H1 (cell line): ENCODE measurements at regions not wholly inside any gene's neighbourhood (a gene's known extent, or its start where the extent isn't known, plus 50 kb on each side); places are given as distances from the start of the nearest gene placed in this dataset.

Experiments used
- CTCF ChIA-PET: fragments of 300-600 bp; sonication (Branson Sonifier 250); formaldehyde crosslinking; loops from one replicate; lab custom pipeline; 2021; ENCODE audit not compliant: partially characterized antibody; lab: Charles Lee
- POLR2A ChIA-PET: fragments of 300-600 bp; sonication (Branson Sonifier 250); formaldehyde crosslinking; loops from one replicate; lab custom pipeline; 2021; ENCODE audit warnings: inconsistent platforms; ENCODE audit not compliant: partially characterized antibody; lab: Charles Lee
- DNase-seq, 2 experiments: peaks; one replicate each; pipeline versions ENCODE4 v3.0.0 to v3.0.0-alpha.2; 2010 to 2022; ENCODE audit warnings: low spot score in 2 of 2, low read depth in 1 of 2, mixed read lengths in 1 of 2
- FAIRE-seq: peaks from 2 replicates; lab custom pipeline; 2011; peaks lifted over from hg19 to GRCh38; lab: Jason Lieb, UNC
- H2AFZ ChIP-seq: 2 replicates; pipeline ENCODE4 v1.8.1; 2012; ENCODE audit warnings: low read length, inconsistent platforms
- H2AK5ac ChIP-seq: 2 replicates; pipeline ENCODE4 v1.6.1; 2013; ENCODE audit warnings: low read depth, low read length
- H2BK120ac ChIP-seq: replicated peaks from 2 replicates; pipeline ENCODE3; 2013; ENCODE audit warnings: low read depth, low read length, inconsistent platforms
- H2BK12ac ChIP-seq: 2 replicates; pipeline ENCODE4 v1.6.1; 2013; ENCODE audit warnings: low read depth, low read length
- H2BK15ac ChIP-seq: 2 replicates; pipeline ENCODE4 v1.6.1; 2013; ENCODE audit warnings: low read length
- H2BK20ac ChIP-seq: 2 replicates; pipeline ENCODE4 v1.6.1; 2013; ENCODE audit warnings: low read length
- H2BK5ac ChIP-seq: 2 replicates; pipeline ENCODE4 v1.6.1; 2013; ENCODE audit warnings: low read depth, low read length
- H3K14ac ChIP-seq: 2 replicates; pipeline ENCODE4 v1.6.1; 2013; ENCODE audit warnings: inconsistent platforms; ENCODE audit not compliant: insufficient read length
- H3K18ac ChIP-seq: 2 replicates; pipeline ENCODE4 v1.6.1; 2013; ENCODE audit warnings: low read length; ENCODE audit errors: extremely low read depth
- H3K23ac ChIP-seq: 2 replicates; pipeline ENCODE4 v1.6.1; 2013; ENCODE audit warnings: inconsistent platforms; ENCODE audit not compliant: insufficient read length
- H3K23me2 ChIP-seq: 2 replicates; pipeline ENCODE4 v1.6.1; 2013; ENCODE audit warnings: low read depth, low read length
- H3K27ac ChIP-seq: 2 replicates; pipeline ENCODE4 v1.6.1; 2011; ENCODE audit warnings: low read depth, low read length, inconsistent platforms
- H3K27me3 ChIP-seq, 4 experiments: replicated peaks in 1 of 4; 1 replicate in 1 of 4; 2 replicates in 3 of 4; pipeline versions ENCODE4 v1.6.1 to v1.8.1; 2011 to 2013; ENCODE audit warnings: low read length in 3 of 4, mild to moderate bottlenecking in 3 of 4, inconsistent platforms in 2 of 4, mixed read lengths in 2 of 4, moderate library complexity in 1 of 4; ENCODE audit not compliant: control insufficient read depth in 3 of 4, insufficient read depth in 3 of 4; ENCODE audit errors: extremely low read depth in 1 of 4
- H3K36me3 ChIP-seq, 4 experiments: 2 replicates each; pipeline versions ENCODE4 v1.6.1 to v1.8.1; 2011 to 2013; ENCODE audit warnings: mild to moderate bottlenecking in 4 of 4, low read length in 3 of 4, moderate library complexity in 2 of 4, control low read depth in 1 of 4, inconsistent platforms in 1 of 4; ENCODE audit not compliant: insufficient read depth in 4 of 4, control insufficient read depth in 2 of 4
- H3K4ac ChIP-seq: replicated peaks from 2 replicates; pipeline ENCODE3; 2013; ENCODE audit warnings: low read length, low read depth, mixed read lengths, inconsistent platforms; ENCODE audit not compliant: insufficient read length
- H3K4me1 ChIP-seq, 4 experiments: replicated peaks in 1 of 4; 1 replicate in 1 of 4; 2 replicates in 3 of 4; pipeline versions ENCODE4 v1.6.1 to v1.8.1; 2011 to 2013; ENCODE audit warnings: low read length in 3 of 4, inconsistent platforms in 2 of 4, mixed read lengths in 1 of 4; ENCODE audit not compliant: insufficient read depth in 4 of 4, control insufficient read depth in 3 of 4
- H3K4me2 ChIP-seq, 2 experiments: 2 replicates each; pipeline versions ENCODE4 v1.6.1 to v1.8.1; 2011 to 2013; ENCODE audit warnings: low read depth in 2 of 2, low read length in 2 of 2, control low read depth in 1 of 2, inconsistent platforms in 1 of 2, mild to moderate bottlenecking in 1 of 2; ENCODE audit not compliant: insufficient read depth in 1 of 2
- H3K4me3 ChIP-seq, 4 experiments: fragments of 200-600, 300-600 bp in 1 of 4; sonication (generic), shearing (Covaris generic), sonication (Bioruptor Twin) in 1 of 4; 2 replicates each; pipeline versions ENCODE4 v1.5.1 to v1.8.1; 2011 to 2016; ENCODE audit warnings: low read length in 4 of 4, low read depth in 3 of 4, control low read depth in 2 of 4, inconsistent platforms in 2 of 4, mild to moderate bottlenecking in 2 of 4, mixed read lengths in 1 of 4, moderate library complexity in 1 of 4; ENCODE audit not compliant: insufficient read depth in 2 of 4; ENCODE audit errors: extremely low read depth in 1 of 4
- H3K56ac ChIP-seq: replicated peaks from 2 replicates; pipeline ENCODE3; 2013; ENCODE audit warnings: low read depth, mild to moderate bottlenecking, mixed read lengths, low read length, inconsistent platforms; ENCODE audit not compliant: insufficient read length
- H3K79me1 ChIP-seq: 2 replicates; pipeline ENCODE4 v1.6.1; 2013; ENCODE audit warnings: low read depth, low read length, control low read depth
- H3K79me2 ChIP-seq, 2 experiments: 2 replicates each; pipeline versions ENCODE4 v1.6.1 to v1.8.1; 2012 to 2013; ENCODE audit warnings: low read length in 2 of 2, mild to moderate bottlenecking in 2 of 2, inconsistent platforms in 1 of 2; ENCODE audit not compliant: insufficient read depth in 2 of 2, control insufficient read depth in 1 of 2
- H3K9ac ChIP-seq, 4 experiments: replicated peaks in 1 of 4; 1 replicate in 1 of 4; 2 replicates in 3 of 4; pipeline versions ENCODE4 v1.6.1 to v1.8.1; 2011 to 2013; ENCODE audit warnings: low read depth in 3 of 4, low read length in 3 of 4, control low read depth in 2 of 4, mild to moderate bottlenecking in 2 of 4, moderate library complexity in 2 of 4, inconsistent platforms in 1 of 4; ENCODE audit errors: extremely low read depth in 1 of 4
- H3K9me3 ChIP-seq, 2 experiments: 2 replicates each; pipeline versions ENCODE4 v1.6.1 to v1.8.1; 2012 to 2013; ENCODE audit warnings: mild to moderate bottlenecking in 2 of 2, moderate library complexity in 2 of 2, control low read depth in 1 of 2, inconsistent platforms in 1 of 2, low read depth in 1 of 2, low read length in 1 of 2, mixed read lengths in 1 of 2; ENCODE audit not compliant: insufficient read depth in 2 of 2
- H4K20me1 ChIP-seq, 2 experiments: replicated peaks in 1 of 2; 2 replicates each; pipeline versions ENCODE3 to v1.8.1; 2011 to 2013; ENCODE audit warnings: inconsistent platforms in 2 of 2, low read length in 2 of 2, mild to moderate bottlenecking in 1 of 2; ENCODE audit not compliant: insufficient read depth in 2 of 2, control insufficient read depth in 1 of 2
- H4K5ac ChIP-seq: 2 replicates; pipeline ENCODE4 v1.6.1; 2013; ENCODE audit warnings: low read length, low read depth, mixed read lengths, inconsistent platforms; ENCODE audit not compliant: insufficient read length
- H4K8ac ChIP-seq: 2 replicates; pipeline ENCODE4 v1.8.0; 2013; ENCODE audit warnings: mild to moderate bottlenecking, moderate library complexity, low read length, inconsistent platforms; ENCODE audit not compliant: insufficient read depth; ENCODE audit errors: extremely low read depth
- H4K91ac ChIP-seq: replicated peaks from 2 replicates; pipeline ENCODE3; 2013; ENCODE audit warnings: low read length, mixed read lengths, inconsistent platforms; ENCODE audit not compliant: insufficient read length
- ATF2 ChIP-seq: IDR thresholded peaks from 2 replicates; pipeline ENCODE4 v1.6.1; 2012; ENCODE audit warnings: low read length, inconsistent platforms
- CREB1 ChIP-seq: IDR thresholded peaks from 2 replicates; pipeline ENCODE4 v1.6.1; 2012; ENCODE audit warnings: inconsistent platforms
- EGR1 ChIP-seq: IDR thresholded peaks from 2 replicates; pipeline ENCODE4 v1.6.1; 2011; ENCODE audit warnings: low read depth, low read length, borderline replicate concordance
- FOSL1 ChIP-seq: IDR thresholded peaks from 2 replicates; pipeline ENCODE4 v1.6.1; 2011; ENCODE audit warnings: mild to moderate bottlenecking, low read depth, low read length, moderate library complexity; ENCODE audit not compliant: insufficient read depth
- HDAC6 ChIP-seq: IDR thresholded peaks from one replicate; pipeline ENCODE4 v1.7.1; 2012; ENCODE audit warnings: low read depth, mild to moderate bottlenecking, inconsistent platforms, low read length, moderate library complexity
- KDM5A ChIP-seq: fragments of 200-600 bp; IDR thresholded peaks from 2 replicates; pipeline ENCODE4 v1.7.1; 2012; ENCODE audit warnings: mild to moderate bottlenecking, low read length, inconsistent platforms, mixed read lengths
- NANOG ChIP-seq: IDR thresholded peaks from 2 replicates; pipeline ENCODE4 v1.6.1; 2011; ENCODE audit warnings: low read length, low read depth, mild to moderate bottlenecking, inconsistent platforms; ENCODE audit not compliant: insufficient read depth, poor library complexity, severe bottlenecking
- PHF8 ChIP-seq: fragments of 200-600 bp; sonication (generic); conservative IDR thresholded peaks from 2 replicates; pipeline ENCODE4 v1.7.1; 2012; ENCODE audit warnings: low read depth, mild to moderate bottlenecking, inconsistent platforms, low read length, moderate library complexity
- RAD21 ChIP-seq, 2 experiments: IDR thresholded peaks in 1 of 2; conservative IDR thresholded peaks in 1 of 2; 2 replicates each; pipeline ENCODE4 v1.6.1; 2011; ENCODE audit warnings: low read depth in 2 of 2, low read length in 2 of 2, improper control_type of control experiment in 1 of 2, inconsistent platforms in 1 of 2, mild to moderate bottlenecking in 1 of 2, moderate library complexity in 1 of 2
- SRF ChIP-seq: IDR thresholded peaks from 2 replicates; pipeline ENCODE4 v1.6.1; 2011; ENCODE audit warnings: mild to moderate bottlenecking, low read depth, low read length, moderate library complexity
- TAF1 ChIP-seq: IDR thresholded peaks from 2 replicates; pipeline ENCODE4 v1.6.1; 2011; ENCODE audit warnings: mild to moderate bottlenecking, low read depth, low read length
- TCF12 ChIP-seq: IDR thresholded peaks from 2 replicates; pipeline ENCODE4 v1.6.1; 2011; ENCODE audit warnings: low read depth, mild to moderate bottlenecking, low read length
- ZNF274 ChIP-seq: IDR thresholded peaks from 2 replicates; pipeline ENCODE4 v1.7.0; 2012; ENCODE audit warnings: low read length, borderline replicate concordance; ENCODE audit errors: extremely low read depth
- WGBS, 2 experiments: shearing (Covaris generic) in 1 of 2; methylation state at CpG; one replicate each; pipeline versions ENCODE4 v1.1.6 to v1.1.7; 2013 to 2015; ENCODE audit warnings: low lambda C conversion rate in 2 of 2, mixed read lengths in 2 of 2, inconsistent platforms in 1 of 2, low coverage in 1 of 2, missing lambda C conversion rate in 1 of 2; ENCODE audit not compliant: insufficient replicate concordance in 2 of 2, insufficient coverage in 1 of 2, insufficient read length in 1 of 2; ENCODE audit errors: extremely low coverage in 1 of 2, missing lambda C conversion rate in 1 of 2; 5-methylcytosine and 5-hydroxymethylcytosine counted together

DNA sequence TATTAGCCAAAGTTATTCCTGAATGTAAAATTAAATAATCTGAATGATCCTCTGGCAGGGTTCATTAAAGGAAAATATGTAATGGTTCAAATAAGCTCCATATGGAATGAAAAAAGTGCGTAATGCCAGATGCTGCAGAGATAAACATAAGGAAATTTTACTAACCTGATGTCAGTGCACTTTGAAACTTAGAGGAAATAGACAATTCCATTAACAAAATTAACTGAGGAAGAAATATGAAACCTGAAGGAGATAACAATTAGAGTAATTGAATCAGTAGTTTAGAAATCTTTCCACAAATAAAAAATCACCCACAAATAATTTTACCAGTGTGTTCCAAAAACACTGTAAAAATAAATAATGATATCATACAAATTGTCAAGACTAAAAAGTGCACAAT is 387.5 kb downstream of the GRIA2 start:
- H3K18ac ChIP-seq, result no peak overlapping the region
- H2BK5ac ChIP-seq, result no peak overlapping the region
- H3K4me1 ChIP-seq, result no peaks in the 10 kb centered on the region
- no peak overlapping the region for H2BK20ac ChIP-seq
- H3K56ac ChIP-seq, result no peak overlapping the region
- H4K91ac ChIP-seq, result no peak overlapping the region
- no peak for DNase-seq
- H3K36me3 ChIP-seq, result no peaks in the 10 kb centered on the region
- no peak overlapping the region for H2BK15ac ChIP-seq
- no peak overlapping the region for H3K23ac ChIP-seq
- no peak overlapping the region for H3K14ac ChIP-seq
- H3K9ac ChIP-seq, result no peak overlapping the region
- ChIA-PET CTCF (interaction anchor here (0.9 to 1.2 kb wide), 2 partner anchors 9 to 81 kb away, joined by 3 to 4 read pairs; no protein-coding TSS in a partner anchor), POLR2A (no interaction called here)
- H3K4me3 ChIP-seq, result no peak overlapping the region
- no peaks in the 10 kb centered on the region for H3K9me3 ChIP-seq
- H3K79me1 ChIP-seq, result no peaks in the 10 kb centered on the region
- H3K27ac ChIP-seq, result no peak overlapping the region
- no peak overlapping the region for H4K5ac ChIP-seq
- no peak overlapping the region for H2BK120ac ChIP-seq
- no peak overlapping the region for H2BK12ac ChIP-seq
- no peaks in the 10 kb centered on the region for H3K27me3 ChIP-seq
- H4K20me1 ChIP-seq, result no peaks in the 10 kb centered on the region
- no peaks in the 10 kb centered on the region for H3K23me2 ChIP-seq
- H3K4ac ChIP-seq, result no peak overlapping the region
- H3K4me2 ChIP-seq, result no peak overlapping the region
- no peak for FAIRE-seq
- 100% methylated on average over 1 of the region's 1 CpG; no CpG with 5 or more reads in 1 of the 2 experiments for WGBS, 2 experiments
- H3K79me2 ChIP-seq, result no peaks in the 10 kb centered on the region
- no peak overlapping the region for H4K8ac ChIP-seq
- H2AK5ac ChIP-seq, result no peak overlapping the region
- H2AFZ ChIP-seq, result no peak overlapping the region
- no peak for TF ChIP-seq NANOG
- TF ChIP-seq FOSL1, result no peak
- TF ChIP-seq SRF, result no peak
- TF ChIP-seq ATF2, result no peak
- no peak for TF ChIP-seq KDM5A
- no peak for TF ChIP-seq TAF1
- TF ChIP-seq PHF8, result no peak
- TF ChIP-seq HDAC6, result no peak
- TF ChIP-seq CREB1, result no peak
- no peak for TF ChIP-seq EGR1
- no peak for TF ChIP-seq TCF12
- no peak for TF ChIP-seq ZNF274
- no peak for TF ChIP-seq RAD21 (IDR thresholded peaks at IDR 0.05 in 1 of 2, conservative IDR thresholded peaks at IDR 0.05 in 1 of 2; ENCODE audit: low read depth in 2 of 2, low read length in 2 of 2)
